Adrenal gland (tissue), 5 donors: ENCODE measurements at regions not wholly inside any gene's neighbourhood (a gene's known extent, or its start where the extent isn't known, plus 50 kb on each side); places are given as distances from the start of the nearest gene placed in this dataset.

Experiments
- POLR2A ChIP-seq, 2 donors: fragments of 450-650 bp; IDR thresholded peaks; one replicate each; pipeline ENCODE4 v1.6.1; 2017; ENCODE audit warnings: antibody characterized with exemption in 2 of 2, mild to moderate bottlenecking in 2 of 2, moderate library complexity in 1 of 2
- TF ChIP-seq, protein P1 (sequence below), 6 experiments: fragments of 450-650 bp in 4 of 6; fragments of 200-600 bp in 2 of 6; sonication (generic) in 1 of 6; IDR thresholded peaks; 1 replicate in 5 of 6; 2 replicates in 1 of 6; pipeline versions ENCODE4 v1.5.1 to v1.8.0; 2016 to 2021; ENCODE audit warnings: antibody characterized with exemption in 6 of 6, mild to moderate bottlenecking in 2 of 6, moderate library complexity in 1 of 6
- donor health status: DM: no; HTN: no; CAD: no.

DNA sequence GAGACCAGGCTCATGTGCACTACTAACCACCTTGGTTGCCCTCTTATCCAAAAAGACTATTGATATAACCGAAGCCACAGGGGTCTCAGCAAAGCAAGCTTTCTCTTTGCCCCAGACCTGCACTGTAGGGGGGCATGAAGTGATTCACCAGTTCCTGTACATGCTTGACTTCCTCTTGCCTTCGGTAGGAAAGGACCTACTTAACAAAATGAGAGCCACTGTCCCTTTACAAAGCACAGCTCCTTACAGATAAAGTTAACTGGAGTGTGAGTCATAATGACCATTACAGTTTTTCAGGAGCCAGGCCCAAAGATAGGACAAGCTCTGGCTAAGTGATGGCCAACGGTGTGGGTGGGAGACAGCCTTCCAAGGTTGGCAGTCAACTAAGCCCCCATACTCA is 622.0 kb upstream of the TSPY4 start:
- TF ChIP-seq POLR2A (IDR thresholded peaks at IDR 0.05), result no peak
- TF ChIP-seq, protein P1, sequence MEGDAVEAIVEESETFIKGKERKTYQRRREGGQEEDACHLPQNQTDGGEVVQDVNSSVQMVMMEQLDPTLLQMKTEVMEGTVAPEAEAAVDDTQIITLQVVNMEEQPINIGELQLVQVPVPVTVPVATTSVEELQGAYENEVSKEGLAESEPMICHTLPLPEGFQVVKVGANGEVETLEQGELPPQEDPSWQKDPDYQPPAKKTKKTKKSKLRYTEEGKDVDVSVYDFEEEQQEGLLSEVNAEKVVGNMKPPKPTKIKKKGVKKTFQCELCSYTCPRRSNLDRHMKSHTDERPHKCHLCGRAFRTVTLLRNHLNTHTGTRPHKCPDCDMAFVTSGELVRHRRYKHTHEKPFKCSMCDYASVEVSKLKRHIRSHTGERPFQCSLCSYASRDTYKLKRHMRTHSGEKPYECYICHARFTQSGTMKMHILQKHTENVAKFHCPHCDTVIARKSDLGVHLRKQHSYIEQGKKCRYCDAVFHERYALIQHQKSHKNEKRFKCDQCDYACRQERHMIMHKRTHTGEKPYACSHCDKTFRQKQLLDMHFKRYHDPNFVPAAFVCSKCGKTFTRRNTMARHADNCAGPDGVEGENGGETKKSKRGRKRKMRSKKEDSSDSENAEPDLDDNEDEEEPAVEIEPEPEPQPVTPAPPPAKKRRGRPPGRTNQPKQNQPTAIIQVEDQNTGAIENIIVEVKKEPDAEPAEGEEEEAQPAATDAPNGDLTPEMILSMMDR (IDR thresholded peaks at IDR 0.05), result no peak
